Tibial nerve (tissue), 4 donors: ENCODE measurements at regions not wholly inside any gene's neighbourhood (a gene's known extent, or its start where the extent isn't known, plus 50 kb on each side); places are given as distances from the start of the nearest gene placed in this dataset.

Source experiments
- DNase-seq, 2 donors: peaks; one replicate each; pipeline ENCODE4 v3.0.0-alpha.2; 2019; ENCODE audit warnings: low spot score in 2 of 2
- H3K27ac ChIP-seq, 4 donors: fragments of 200-600 bp; sonication (generic) in 3 of 4; one replicate each; pipeline ENCODE4 v1.5.1; 2017 to 2019; ENCODE audit warnings: mild to moderate bottlenecking in 1 of 4
- H3K27me3 ChIP-seq, 2 donors: fragments of 200-600 bp; sonication (generic) in 1 of 2; one replicate each; pipeline versions ENCODE4 v1.5.1 to v1.6.0; 2017 to 2019
- H3K36me3 ChIP-seq, 3 donors: fragments of 200-600 bp; sonication (generic); one replicate each; pipeline ENCODE4 v1.5.1; 2018 to 2019
- H3K4me1 ChIP-seq, 4 donors: fragments of 200-600 bp; sonication (generic) in 3 of 4; one replicate each; pipeline ENCODE4 v1.5.1; 2017 to 2019
- H3K4me3 ChIP-seq, 4 donors: fragments of 200-600 bp; sonication (generic) in 3 of 4; one replicate each; pipeline ENCODE4 v1.5.1; 2017 to 2019; ENCODE audit warnings: mild to moderate bottlenecking in 1 of 4, moderate library complexity in 1 of 4
- H3K9me3 ChIP-seq, 4 donors: fragments of 200-600 bp; sonication (generic) in 3 of 4; one replicate each; pipeline ENCODE4 v1.5.1; 2017 to 2019
- CTCF ChIP-seq, 5 experiments: fragments of 200-600 bp in 3 of 5; fragments of 450-650 bp in 2 of 5; sonication (generic) in 3 of 5; IDR thresholded peaks; one replicate each; pipeline ENCODE4 v1.5.1; 2016 to 2019; ENCODE audit warnings: antibody characterized with exemption in 5 of 5, mild to moderate bottlenecking in 3 of 5, moderate library complexity in 2 of 5
- EP300 ChIP-seq, 2 donors: sonication (generic); formaldehyde crosslinking; IDR thresholded peaks; one replicate each; pipeline ENCODE4 v1.6.1; 2017; ENCODE audit warnings: antibody characterized with exemption in 2 of 2, mild to moderate bottlenecking in 1 of 2
- POLR2A ChIP-seq, 2 donors: fragments of 450-650 bp; IDR thresholded peaks; one replicate each; pipeline ENCODE4 v1.6.1; 2017; ENCODE audit warnings: antibody characterized with exemption in 2 of 2, mild to moderate bottlenecking in 2 of 2, moderate library complexity in 2 of 2
- WGBS, 2 donors: methylation state at CpG; one replicate each; pipeline ENCODE4 v1.1.5; 2018; 5-methylcytosine and 5-hydroxymethylcytosine counted together

- TF ChIP-seq EP300 (IDR thresholded peaks at IDR 0.05): no peak
- no peak for TF ChIP-seq CTCF (IDR thresholded peaks at IDR 0.05)
- TF ChIP-seq POLR2A (IDR thresholded peaks at IDR 0.05): no peak
- DNase-seq: no peak
- Histone ChIP-seq H3K27me3 (no peaks in the 10 kb centered on the region), H3K9me3 (no peaks in the 10 kb centered on the region), H3K4me3 (no peak overlapping the region), H3K36me3 (no peaks in the 10 kb centered on the region), H3K27ac (no peak overlapping the region), H3K4me1 (no peaks in the 10 kb centered on the region)
- WGBS, 2 donors: 68 to 80% methylated on average over 5 of the region's 5 CpGs
Observed at GRCh38 chr7:156400046-156400445, 240.5 kb upstream of the RNF32 start.

GRCh38 chr7:156397249-156397648 lies 243.3 kb upstream of the RNF32 start:
- Histone ChIP-seq H3K36me3 (no peaks in the 10 kb centered on the region), H3K27ac (no peak overlapping the region), H3K9me3 (peaks cover 0 to 4% (median 0%) of the 10 kb centered on the region in 4 donors), H3K4me3 (no peak overlapping the region), H3K27me3 (no peaks in the 10 kb centered on the region), H3K4me1 (no peaks in the 10 kb centered on the region)
- DNase-seq: no peak
- no peak for TF ChIP-seq POLR2A (IDR thresholded peaks at IDR 0.05)
- no peak for TF ChIP-seq CTCF (IDR thresholded peaks at IDR 0.05)
- TF ChIP-seq EP300 (IDR thresholded peaks at IDR 0.05): no peak
- WGBS, 2 donors: 74 to 87% methylated on average over 19 of the region's 19 CpGs

- no peaks in the 10 kb centered on the region for H3K36me3 ChIP-seq
- no peaks in the 10 kb centered on the region for H3K4me1 ChIP-seq
- H3K9me3 ChIP-seq: peaks cover 0 to 4% (median 0%) of the 10 kb centered on the region in 4 donors
- H3K27me3 ChIP-seq: no peaks in the 10 kb centered on the region
- H3K4me3 ChIP-seq: no peak overlapping the region
- TF ChIP-seq EP300 (IDR thresholded peaks at IDR 0.05) (no peak), CTCF (IDR thresholded peaks at IDR 0.05) (no peak), POLR2A (IDR thresholded peaks at IDR 0.05) (no peak)
- no peak for DNase-seq
- 89 to 90% methylated on average over 24 of the region's 24 CpGs for WGBS, 2 donors
- no peak overlapping the region for H3K27ac ChIP-seq
Observed at GRCh38 chr7:156389116-156389692, 251.4 kb upstream of the RNF32 start.

- DNase-seq: no peak
- H3K27ac ChIP-seq: no peak overlapping the region
- H3K36me3 ChIP-seq: no peaks in the 10 kb centered on the region
- H3K27me3 ChIP-seq: no peaks in the 10 kb centered on the region
- H3K4me1 ChIP-seq: no peaks in the 10 kb centered on the region
- no peak for TF ChIP-seq EP300 (IDR thresholded peaks at IDR 0.05)
- no peak for TF ChIP-seq CTCF (IDR thresholded peaks at IDR 0.05)
- no peak for TF ChIP-seq POLR2A (IDR thresholded peaks at IDR 0.05)
- H3K4me3 ChIP-seq: no peak overlapping the region
- WGBS, 2 donors: 5% methylated on average over 6 of the region's 6 CpGs
- H3K9me3 ChIP-seq: no peaks in the 10 kb centered on the region
Observed at GRCh38 chr7:156386097-156386496, 254.5 kb upstream of the RNF32 start.

GRCh38 chr7:156384706-156385105 lies 255.9 kb upstream of the RNF32 start:
- 90 to 92% methylated on average over 14 of the region's 14 CpGs for WGBS, 2 donors
- no peak overlapping the region for H3K27ac ChIP-seq
- no peaks in the 10 kb centered on the region for H3K27me3 ChIP-seq
- no peaks in the 10 kb centered on the region for H3K36me3 ChIP-seq
- no peak for DNase-seq
- no peak overlapping the region for H3K4me3 ChIP-seq
- H3K9me3 ChIP-seq: no peaks in the 10 kb centered on the region
- no peak for TF ChIP-seq CTCF (IDR thresholded peaks at IDR 0.05)
- H3K4me1 ChIP-seq: no peaks in the 10 kb centered on the region
